HG02623 (cell line): ENCODE measurements at regions not wholly inside any gene's neighbourhood (a gene's known extent, or its start where the extent isn't known, plus 50 kb on each side); places are given as distances from the start of the nearest gene placed in this dataset.
"Not testable (repeated sequence)": the region's sequence is repeated elsewhere in the genome, so short reads cannot be mapped to it uniquely, and the experiment has no call there.

Experiments used
- ATAC-seq: cut with Tn5 transposase; IDR thresholded peaks from one replicate; pipeline ENCODE4 v1.9.1; 2021; ENCODE audit warnings: moderate library complexity; ENCODE audit not compliant: unreplicated experiment

GRCh38 chr13:66154976-66155375 is 1075.2 kb downstream of the PCDH9 start:
- ATAC-seq, result no peak

GRCh38 chr13:66154354-66154753 is 1075.8 kb downstream of the PCDH9 start:
- ATAC-seq, result no peak

GRCh38 chr13:66152596-66152995 is 1077.5 kb downstream of the PCDH9 start:
- ATAC-seq, result no peak

GRCh38 chr13:66144357-66144756 is 1085.8 kb downstream of the PCDH9 start:
- ATAC-seq, result not testable (repeated sequence)

- ATAC-seq, result peak; percentile 13
These were observed 1090.4 kb downstream of the PCDH9 start for GRCh38 chr13:66139701-66140100.

- ATAC-seq, result no peak
These were observed 1090.9 kb downstream of the PCDH9 start for GRCh38 chr13:66139250-66139649.

- peak; percentile 92 for ATAC-seq
These were observed 1091.8 kb downstream of the PCDH9 start for GRCh38 chr13:66138172-66138811.

GRCh38 chr13:66137384-66137783 is 1092.8 kb downstream of the PCDH9 start:
- no peak for ATAC-seq

- peak; percentile 85 for ATAC-seq
These were observed 1101.4 kb downstream of the PCDH9 start for GRCh38 chr13:66128692-66129269.

GRCh38 chr13:66128201-66128600 is 1101.9 kb downstream of the PCDH9 start:
- peak; percentile 31 for ATAC-seq

GRCh38 chr13:66117563-66117962 is 1112.6 kb downstream of the PCDH9 start:
- no peak for ATAC-seq

GRCh38 chr13:66113882-66114526 is 1116.1 kb downstream of the PCDH9 start:
- no peak for ATAC-seq

GRCh38 chr13:66111628-66112027 is 1118.5 kb downstream of the PCDH9 start:
- no peak for ATAC-seq

- no peak for ATAC-seq
These were observed 1123.9 kb downstream of the PCDH9 start for GRCh38 chr13:66106246-66106645.

- no peak for ATAC-seq
These were observed 1127.3 kb downstream of the PCDH9 start for GRCh38 chr13:66102864-66103263.

GRCh38 chr13:66099825-66100224 is 1130.3 kb downstream of the PCDH9 start:
- ATAC-seq, result no peak

GRCh38 chr13:66098931-66099628 is 1131.1 kb downstream of the PCDH9 start:
- no peak for ATAC-seq

GRCh38 chr13:66089711-66090110 is 1140.4 kb downstream of the PCDH9 start:
- no peak for ATAC-seq

- no peak for ATAC-seq
These were observed 1142.8 kb downstream of the PCDH9 start for GRCh38 chr13:66087269-66087710.

GRCh38 chr13:66077132-66077689 is 1152.9 kb downstream of the PCDH9 start:
- ATAC-seq, result no peak

GRCh38 chr13:66076417-66076816 is 1153.7 kb downstream of the PCDH9 start:
- ATAC-seq, result no peak
